ENCODE measurements at regions not wholly inside any gene's neighbourhood (a gene's known extent, or its start where the extent isn't known, plus 50 kb on each side); places are given as distances from the start of the nearest gene placed in this dataset.

DNA sequence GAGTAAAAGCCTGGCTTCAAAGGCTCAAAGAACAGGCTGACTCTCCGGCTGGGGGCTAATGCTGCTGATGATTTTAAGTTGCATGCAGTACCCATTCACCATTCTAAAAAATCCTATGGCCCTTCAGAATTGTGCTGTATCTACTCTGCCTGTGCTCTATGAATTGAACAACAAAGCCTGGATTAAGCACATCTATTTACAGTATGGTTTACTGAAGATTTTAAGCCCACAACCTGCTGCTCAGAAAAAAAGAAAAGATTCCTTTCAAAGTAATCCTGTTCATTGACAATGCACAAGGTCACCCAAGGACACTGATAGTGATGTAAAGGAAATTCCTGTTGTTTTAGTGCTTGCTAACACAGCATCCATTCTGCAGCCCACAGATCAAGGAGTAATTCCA, 84.9 kb upstream of the SFRP2 start:
- no peak for TF ChIP-seq EP300 (IDR thresholded peaks at IDR 0.05)
- TF ChIP-seq, protein P1, sequence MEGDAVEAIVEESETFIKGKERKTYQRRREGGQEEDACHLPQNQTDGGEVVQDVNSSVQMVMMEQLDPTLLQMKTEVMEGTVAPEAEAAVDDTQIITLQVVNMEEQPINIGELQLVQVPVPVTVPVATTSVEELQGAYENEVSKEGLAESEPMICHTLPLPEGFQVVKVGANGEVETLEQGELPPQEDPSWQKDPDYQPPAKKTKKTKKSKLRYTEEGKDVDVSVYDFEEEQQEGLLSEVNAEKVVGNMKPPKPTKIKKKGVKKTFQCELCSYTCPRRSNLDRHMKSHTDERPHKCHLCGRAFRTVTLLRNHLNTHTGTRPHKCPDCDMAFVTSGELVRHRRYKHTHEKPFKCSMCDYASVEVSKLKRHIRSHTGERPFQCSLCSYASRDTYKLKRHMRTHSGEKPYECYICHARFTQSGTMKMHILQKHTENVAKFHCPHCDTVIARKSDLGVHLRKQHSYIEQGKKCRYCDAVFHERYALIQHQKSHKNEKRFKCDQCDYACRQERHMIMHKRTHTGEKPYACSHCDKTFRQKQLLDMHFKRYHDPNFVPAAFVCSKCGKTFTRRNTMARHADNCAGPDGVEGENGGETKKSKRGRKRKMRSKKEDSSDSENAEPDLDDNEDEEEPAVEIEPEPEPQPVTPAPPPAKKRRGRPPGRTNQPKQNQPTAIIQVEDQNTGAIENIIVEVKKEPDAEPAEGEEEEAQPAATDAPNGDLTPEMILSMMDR (IDR thresholded peaks at IDR 0.05), result no peak
- no peak for TF ChIP-seq POLR2A (IDR thresholded peaks at IDR 0.05; ENCODE audit: low read depth)
